ENCODE measurements at regions not wholly inside any gene's neighbourhood (a gene's known extent, or its start where the extent isn't known, plus 50 kb on each side); places are given as distances from the start of the nearest gene placed in this dataset.
A peak's percentile ranks its signal among the peaks of the same experiment; 100 is the strongest.

DNA sequence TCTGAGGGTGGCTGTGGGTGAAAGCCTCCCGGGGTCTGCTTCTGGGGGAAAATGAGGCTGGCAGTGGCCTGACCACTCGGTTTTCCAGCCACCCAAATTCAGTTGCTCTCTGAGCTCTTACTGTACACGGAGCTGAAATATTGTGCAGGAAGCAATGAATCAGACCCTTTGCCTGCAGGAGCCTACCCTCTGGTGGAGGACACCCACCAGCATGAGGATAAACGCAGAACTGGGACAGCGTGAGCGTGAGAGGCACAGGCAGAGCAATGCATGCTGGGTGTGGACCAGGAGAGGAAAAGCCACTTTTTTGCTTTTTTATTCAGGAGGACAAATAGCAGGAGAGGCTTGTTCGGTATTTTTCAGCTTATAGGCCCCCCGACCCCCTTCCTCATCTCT is 298.0 kb downstream of the QKI start:
- Histone ChIP-seq H3K4me2 (ENCODE audit: insufficient read depth, low read length) (no peak overlapping the region), H2AFZ (ENCODE audit: low read depth, low read length) (no peak overlapping the region), H4K20me1 (replicated peaks; ENCODE audit: control insufficient read depth, insufficient read depth, low read length) (no peaks in the 10 kb centered on the region), H3K27ac (ENCODE audit: extremely low read depth, low read depth, low read length) (no peak overlapping the region), H3K9me3 (replicated peaks; ENCODE audit: control insufficient read depth, insufficient read depth, low read depth, low read length) (no peaks in the 10 kb centered on the region), H3K9me1 (ENCODE audit: control insufficient read depth, insufficient read depth, low read length) (no peaks in the 10 kb centered on the region), H3K27me3 (ENCODE audit: control insufficient read depth in 2 of 2, insufficient read depth in 2 of 2, low read length in 2 of 2) (peaks cover 2 to 32% of the 10 kb centered on the region in 2 experiments; a peak in 3 of 5 replicates), H3K36me3 (ENCODE audit: control insufficient read depth, insufficient read depth, low read length) (no peaks in the 10 kb centered on the region), H3K4me3 (no peak overlapping the region), H3K4me1 (replicated peaks in 1 of 2; ENCODE audit: control insufficient read depth in 2 of 2, insufficient read depth in 2 of 2, low read length in 2 of 2) (peaks cover 7 to 8% of the 10 kb centered on the region in 2 experiments; a peak in 4 of 5 replicates), H3K79me2 (ENCODE audit: control insufficient read depth, insufficient read depth, low read length) (no peaks in the 10 kb centered on the region), H3K9ac (ENCODE audit: insufficient read depth in 1 of 2, low read depth in 2 of 2, low read length in 2 of 2) (no peak overlapping the region)
- in situ Hi-C loops (cut with MboI) (no loop called here), intact Hi-C loops (cut with micrococcal nuclease) (loop anchor here (5.0 kb wide), 2 partner anchors 150 to 295 kb away; no protein-coding TSS in a partner anchor)
- DNase-seq (ENCODE audit: extremely low read depth in 1 of 4, low spot score in 3 of 4) (no peak), ATAC-seq (peak; percentile 42), FAIRE-seq (no peak)
- WGBS (ENCODE audit: insufficient coverage, low coverage, missing lambda C conversion rate) = 20% methylated on average over 8 of the region's 8 CpGs
- no peak for TF ChIP-seq MAFG (tag; conservative IDR thresholded peaks at IDR 0.05)
- TF ChIP-seq, protein P1, sequence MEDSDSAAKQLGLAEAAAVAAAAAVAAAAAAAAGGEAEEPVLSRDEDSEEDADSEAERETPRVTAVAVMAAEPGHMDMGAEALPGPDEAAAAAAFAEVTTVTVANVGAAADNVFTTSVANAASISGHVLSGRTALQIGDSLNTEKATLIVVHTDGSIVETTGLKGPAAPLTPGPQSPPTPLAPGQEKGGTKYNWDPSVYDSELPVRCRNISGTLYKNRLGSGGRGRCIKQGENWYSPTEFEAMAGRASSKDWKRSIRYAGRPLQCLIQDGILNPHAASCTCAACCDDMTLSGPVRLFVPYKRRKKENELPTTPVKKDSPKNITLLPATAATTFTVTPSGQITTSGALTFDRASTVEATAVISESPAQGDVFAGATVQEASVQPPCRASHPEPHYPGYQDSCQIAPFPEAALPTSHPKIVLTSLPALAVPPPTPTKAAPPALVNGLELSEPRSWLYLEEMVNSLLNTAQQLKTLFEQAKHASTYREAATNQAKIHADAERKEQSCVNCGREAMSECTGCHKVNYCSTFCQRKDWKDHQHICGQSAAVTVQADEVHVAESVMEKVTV (CRISPR knock-in tag; IDR thresholded peaks at IDR 0.05) = no peak
- TF ChIP-seq, protein P2, sequence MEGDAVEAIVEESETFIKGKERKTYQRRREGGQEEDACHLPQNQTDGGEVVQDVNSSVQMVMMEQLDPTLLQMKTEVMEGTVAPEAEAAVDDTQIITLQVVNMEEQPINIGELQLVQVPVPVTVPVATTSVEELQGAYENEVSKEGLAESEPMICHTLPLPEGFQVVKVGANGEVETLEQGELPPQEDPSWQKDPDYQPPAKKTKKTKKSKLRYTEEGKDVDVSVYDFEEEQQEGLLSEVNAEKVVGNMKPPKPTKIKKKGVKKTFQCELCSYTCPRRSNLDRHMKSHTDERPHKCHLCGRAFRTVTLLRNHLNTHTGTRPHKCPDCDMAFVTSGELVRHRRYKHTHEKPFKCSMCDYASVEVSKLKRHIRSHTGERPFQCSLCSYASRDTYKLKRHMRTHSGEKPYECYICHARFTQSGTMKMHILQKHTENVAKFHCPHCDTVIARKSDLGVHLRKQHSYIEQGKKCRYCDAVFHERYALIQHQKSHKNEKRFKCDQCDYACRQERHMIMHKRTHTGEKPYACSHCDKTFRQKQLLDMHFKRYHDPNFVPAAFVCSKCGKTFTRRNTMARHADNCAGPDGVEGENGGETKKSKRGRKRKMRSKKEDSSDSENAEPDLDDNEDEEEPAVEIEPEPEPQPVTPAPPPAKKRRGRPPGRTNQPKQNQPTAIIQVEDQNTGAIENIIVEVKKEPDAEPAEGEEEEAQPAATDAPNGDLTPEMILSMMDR (IDR thresholded peaks at IDR 0.05 in 2 of 3, conservative IDR thresholded peaks at IDR 0.05 in 1 of 3; ENCODE audit: insufficient read depth in 2 of 3, low read depth in 1 of 3, low read length in 3 of 3) = peak in 1 of 3 experiments; percentile 15; a peak in 1 of 6 replicates
- POLR2A ChIA-PET = interaction anchor here (0.6 to 1.2 kb wide), 3 partner anchors 10 to 65 kb away, joined by 3 to 4 read pairs (median 3); no protein-coding TSS in a partner anchor
- BruUV-seq (replicated peaks) = no TSS peak
- CTCF ChIA-PET (ENCODE audit: low intra/inter-chr PET ratio) = no interaction called here

All from K562 (cell line).